ENCODE measurements at regions not wholly inside any gene's neighbourhood (a gene's known extent, or its start where the extent isn't known, plus 50 kb on each side); places are given as distances from the start of the nearest gene placed in this dataset.

DNA sequence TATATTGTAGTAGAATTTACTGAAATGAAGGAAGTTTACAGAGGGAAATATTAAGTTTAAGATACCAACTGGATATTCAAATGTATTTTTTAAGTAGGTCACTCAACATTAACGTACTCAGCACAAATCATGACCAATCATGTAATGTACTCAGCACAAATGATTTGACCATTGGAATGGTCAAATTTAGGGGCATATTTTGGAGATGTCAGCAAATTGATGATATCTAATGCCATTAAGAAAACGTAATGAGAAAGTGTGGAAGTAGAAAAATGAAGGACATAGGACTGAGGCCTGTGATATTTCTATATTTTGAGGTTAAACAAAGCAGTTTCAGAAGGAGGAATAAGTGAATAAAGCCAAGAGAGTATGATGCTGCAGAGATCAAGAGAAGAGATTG, 334.8 kb downstream of the KIF2B start:
- H3K4me3 ChIP-seq (ENCODE audit: low read depth, low read length) = no peak overlapping the region
- TF ChIP-seq, protein P1, sequence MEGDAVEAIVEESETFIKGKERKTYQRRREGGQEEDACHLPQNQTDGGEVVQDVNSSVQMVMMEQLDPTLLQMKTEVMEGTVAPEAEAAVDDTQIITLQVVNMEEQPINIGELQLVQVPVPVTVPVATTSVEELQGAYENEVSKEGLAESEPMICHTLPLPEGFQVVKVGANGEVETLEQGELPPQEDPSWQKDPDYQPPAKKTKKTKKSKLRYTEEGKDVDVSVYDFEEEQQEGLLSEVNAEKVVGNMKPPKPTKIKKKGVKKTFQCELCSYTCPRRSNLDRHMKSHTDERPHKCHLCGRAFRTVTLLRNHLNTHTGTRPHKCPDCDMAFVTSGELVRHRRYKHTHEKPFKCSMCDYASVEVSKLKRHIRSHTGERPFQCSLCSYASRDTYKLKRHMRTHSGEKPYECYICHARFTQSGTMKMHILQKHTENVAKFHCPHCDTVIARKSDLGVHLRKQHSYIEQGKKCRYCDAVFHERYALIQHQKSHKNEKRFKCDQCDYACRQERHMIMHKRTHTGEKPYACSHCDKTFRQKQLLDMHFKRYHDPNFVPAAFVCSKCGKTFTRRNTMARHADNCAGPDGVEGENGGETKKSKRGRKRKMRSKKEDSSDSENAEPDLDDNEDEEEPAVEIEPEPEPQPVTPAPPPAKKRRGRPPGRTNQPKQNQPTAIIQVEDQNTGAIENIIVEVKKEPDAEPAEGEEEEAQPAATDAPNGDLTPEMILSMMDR (IDR thresholded peaks at IDR 0.05; ENCODE audit: insufficient read depth, low read length) = no peak
- DNase-seq (ENCODE audit: low read depth) = no peak

GRCh38 chr17:54172096-54172984, 349.6 kb downstream of the KIF2B start:
- peak; percentile 9 for DNase-seq (ENCODE audit: low read depth)
- H3K4me3 ChIP-seq (ENCODE audit: low read depth, low read length) = no peak overlapping the region
- TF ChIP-seq, protein P1 (IDR thresholded peaks at IDR 0.05; ENCODE audit: insufficient read depth, low read length) = peak; percentile 14

DNA sequence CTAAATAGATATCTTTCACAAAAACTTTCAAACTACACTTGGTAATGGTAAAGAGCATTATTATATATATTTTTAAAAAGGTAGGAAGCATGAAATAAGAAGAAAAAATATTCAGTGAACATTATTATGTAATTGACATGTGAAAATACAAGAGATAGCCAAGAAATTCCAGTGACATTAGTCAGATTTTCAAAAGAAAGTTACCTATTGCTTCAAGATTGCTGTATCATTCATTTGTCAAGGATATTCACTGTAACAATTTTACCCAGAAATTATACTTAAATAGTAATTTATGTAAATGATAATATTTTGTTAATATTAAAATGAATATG, 350.2 kb downstream of the KIF2B start:
- no peak overlapping the region for H3K4me3 ChIP-seq (ENCODE audit: low read depth, low read length)
- no peak for DNase-seq (ENCODE audit: low read depth)
- TF ChIP-seq, protein P1 (IDR thresholded peaks at IDR 0.05; ENCODE audit: insufficient read depth, low read length) = no peak

DNA sequence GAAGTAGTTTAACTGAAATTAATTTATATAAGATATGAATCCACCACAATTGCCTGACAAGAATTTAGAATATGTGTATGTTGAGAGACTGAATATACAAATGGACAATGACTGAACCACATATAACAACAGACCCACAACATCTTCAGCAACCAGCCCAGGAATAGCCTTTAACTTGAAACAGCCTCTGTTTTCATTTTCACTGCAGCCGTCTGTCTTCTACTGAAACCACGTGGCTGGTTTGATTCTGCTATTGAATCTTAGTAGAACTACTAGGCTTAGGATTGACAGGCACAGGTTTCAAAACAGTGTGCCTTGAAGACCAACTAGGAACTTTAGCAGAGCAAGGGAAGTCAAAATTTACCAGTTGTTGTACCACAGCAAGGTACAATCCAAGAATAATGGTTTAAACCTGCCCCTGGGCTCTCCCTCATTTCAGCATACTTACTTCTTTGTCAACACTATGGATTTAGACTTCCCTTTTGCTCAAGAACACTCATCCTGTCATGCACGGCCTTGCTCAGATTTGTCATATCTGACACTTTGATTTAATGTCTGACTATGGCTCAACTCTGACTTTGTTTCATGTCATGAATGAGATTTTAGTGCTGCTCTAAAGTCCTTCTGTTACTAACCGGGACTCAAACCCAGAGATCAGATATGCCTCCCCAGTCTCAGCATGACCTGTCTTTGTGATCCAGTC, 355.0 kb downstream of the KIF2B start:
- no peak for DNase-seq (ENCODE audit: low read depth)
- TF ChIP-seq, protein P1 (IDR thresholded peaks at IDR 0.05; ENCODE audit: insufficient read depth, low read length) = no peak
- no peak overlapping the region for H3K4me3 ChIP-seq (ENCODE audit: low read depth, low read length)

DNA sequence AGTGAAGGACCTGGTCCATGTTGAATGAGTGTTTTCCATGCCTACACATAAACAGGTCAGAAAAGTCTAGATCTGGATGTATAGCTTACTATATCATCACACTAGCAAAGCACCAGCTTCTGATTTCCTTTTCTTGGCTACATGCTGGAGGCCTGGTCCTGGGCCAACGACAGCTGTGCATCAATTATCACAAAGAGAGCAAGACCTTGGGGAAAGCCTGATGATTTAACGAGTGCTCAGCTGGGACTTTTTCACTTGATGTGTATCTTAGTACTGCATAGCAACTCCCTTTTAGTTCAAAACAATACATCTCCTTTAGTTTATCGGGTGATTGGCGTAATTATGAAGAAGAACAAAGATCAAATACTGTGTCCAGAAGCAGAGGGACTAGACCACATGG, 358.2 kb downstream of the KIF2B start:
- no peak overlapping the region for H3K4me3 ChIP-seq (ENCODE audit: low read depth, low read length)
- no peak for DNase-seq (ENCODE audit: low read depth)
- TF ChIP-seq, protein P1 (IDR thresholded peaks at IDR 0.05; ENCODE audit: insufficient read depth, low read length) = no peak

DNA sequence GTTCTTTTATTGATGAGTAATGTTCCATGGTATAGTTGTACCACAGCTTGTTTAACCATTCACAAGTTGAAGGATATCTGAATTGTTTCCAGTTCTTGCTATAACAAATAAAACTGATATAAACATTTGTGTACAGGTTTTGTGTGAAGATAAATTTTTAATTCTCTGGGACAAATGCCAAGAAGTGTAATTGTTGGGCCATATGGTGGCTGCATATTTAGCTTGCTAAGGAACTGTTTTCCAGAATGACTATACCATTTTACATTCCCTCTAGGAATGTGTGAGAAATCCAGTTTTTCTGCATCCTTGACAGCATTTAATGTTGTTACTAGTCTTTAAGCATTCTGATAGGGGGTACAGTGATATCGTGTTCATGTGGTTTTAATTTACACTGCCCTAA, 368.5 kb downstream of the KIF2B start:
- no peak overlapping the region for H3K4me3 ChIP-seq (ENCODE audit: low read depth, low read length)
- no peak for DNase-seq (ENCODE audit: low read depth)
- TF ChIP-seq, protein P1 (IDR thresholded peaks at IDR 0.05; ENCODE audit: insufficient read depth, low read length) = no peak

Measured in fibroblast of the aortic adventitia (primary cell).